Left cardiac atrium (tissue), 4 donors: ENCODE measurements at regions not wholly inside any gene's neighbourhood (a gene's known extent, or its start where the extent isn't known, plus 50 kb on each side); places are given as distances from the start of the nearest gene placed in this dataset.

Source experiments
- ATAC-seq, 2 donors: fragments of 200-7000 bp; cut with Tn5 transposase; one replicate each; pipeline ENCODE4 v1.9.1; 2020; ENCODE audit warnings: mild to moderate bottlenecking in 2 of 2, moderate library complexity in 2 of 2
- DNase-seq: peaks from one replicate; pipeline ENCODE4 v3.0.0-alpha.2; 2020
- intact Hi-C, 2 donors: fragments of 100-400 bp; cut with DNase I; formaldehyde crosslinking; loops; one replicate each; pipeline versions ENCODE4 v1.14.1 to v1.15.1; 2022 to 2023
- donor health status: DM: no; HTN: yes; CAD: no.
- donor health status: DM: no; HTN: yes; CAD: no; lungs with severe emphysema.
- donor health status: DM: yes; HTN: yes; CAD: no.
- donor health status: Dilated cardiomyopathy.

GRCh38 chr14:46322730-46323403 lies 328.7 kb downstream of the RPL10L start:
- intact Hi-C loops: no loop called here
- DNase-seq (no peak), ATAC-seq (no peak)

DNA sequence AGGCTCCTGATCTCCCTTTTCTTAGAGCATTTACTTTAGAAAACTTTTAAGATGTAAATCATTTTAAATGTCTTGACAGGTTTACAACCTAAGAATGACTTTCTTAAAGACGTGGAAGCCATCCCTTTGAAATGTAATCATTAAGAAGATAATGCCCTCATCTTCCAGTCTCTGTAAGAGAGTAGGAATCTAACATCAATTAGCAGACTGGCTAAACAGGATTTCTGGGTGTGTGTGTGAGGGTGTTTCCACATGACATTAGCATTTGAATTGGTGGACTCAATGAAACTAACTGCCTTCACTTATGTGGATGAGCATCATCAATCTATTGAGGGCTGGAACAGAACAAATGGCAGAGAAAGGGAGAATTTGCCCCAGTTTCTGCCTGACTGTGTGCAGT lies 329.5 kb downstream of the RPL10L start:
- no peak for ATAC-seq
- DNase-seq: no peak
- intact Hi-C loops: no loop called here

- ATAC-seq (no peak), DNase-seq (no peak)
- intact Hi-C loops: no loop called here
These were observed 345.3 kb downstream of the RPL10L start for GRCh38 chr14:46306267-46306666.

GRCh38 chr14:46300765-46301164 lies 350.8 kb downstream of the RPL10L start:
- no peak for ATAC-seq
- intact Hi-C loops: no loop called here
- DNase-seq: no peak

- ATAC-seq: no peak
- intact Hi-C loops: no loop called here
These were observed 360.9 kb downstream of the RPL10L start for GRCh38 chr14:46290706-46291105.

GRCh38 chr14:46279776-46280175 lies 371.8 kb downstream of the RPL10L start:
- intact Hi-C loops: no loop called here
- no peak for ATAC-seq
- no peak for DNase-seq

More at GRCh38 chr14:46290706-46291105, 360.9 kb downstream of the RPL10L start:
- DNase-seq: no peak

DNA sequence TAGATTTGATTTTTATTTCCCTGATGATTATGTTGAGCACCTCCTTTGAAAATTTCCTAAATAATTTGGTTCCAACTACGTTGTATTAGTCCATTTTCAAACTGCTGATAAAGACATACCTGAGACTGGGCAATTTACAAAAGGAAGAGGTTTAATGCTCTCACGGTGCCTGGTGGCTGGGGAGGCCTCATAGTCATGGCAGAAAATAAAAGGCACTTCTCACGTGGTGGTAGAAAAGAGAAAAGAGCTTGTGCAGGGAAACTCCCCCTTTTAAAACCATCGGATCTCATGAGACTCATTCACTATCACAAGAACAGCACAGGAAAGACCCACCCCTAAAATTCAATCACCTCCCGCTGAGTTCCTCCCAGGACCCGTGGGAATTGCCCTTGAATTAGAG lies 372.3 kb downstream of the RPL10L start:
- intact Hi-C loops: no loop called here
- DNase-seq (no peak), ATAC-seq (no peak)

- DNase-seq: no peak
- ATAC-seq: no peak
- intact Hi-C loops: no loop called here
These were observed 392.0 kb downstream of the RPL10L start for GRCh38 chr14:46259536-46259935.

DNA sequence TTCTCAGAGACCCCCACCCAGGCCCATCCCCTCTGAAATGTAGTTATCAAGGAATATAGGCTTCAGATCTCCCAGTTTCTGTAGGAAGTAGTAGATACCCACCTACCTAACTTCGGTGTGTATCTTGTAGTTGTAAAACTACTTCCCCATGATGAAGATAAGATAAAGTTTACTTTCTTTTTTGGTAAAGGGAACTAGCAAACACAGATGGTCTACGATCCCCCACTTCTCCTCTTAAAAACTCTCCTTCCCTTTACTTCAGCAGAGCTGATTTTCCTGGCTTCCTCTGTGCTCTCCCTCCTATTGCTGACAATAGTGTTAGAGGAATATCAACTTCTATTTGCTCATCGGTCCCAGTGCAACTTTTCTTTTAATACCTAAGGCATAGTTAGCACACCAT lies 395.2 kb downstream of the RPL10L start:
- DNase-seq: no peak
- ATAC-seq: no peak
- intact Hi-C loops: no loop called here

DNA sequence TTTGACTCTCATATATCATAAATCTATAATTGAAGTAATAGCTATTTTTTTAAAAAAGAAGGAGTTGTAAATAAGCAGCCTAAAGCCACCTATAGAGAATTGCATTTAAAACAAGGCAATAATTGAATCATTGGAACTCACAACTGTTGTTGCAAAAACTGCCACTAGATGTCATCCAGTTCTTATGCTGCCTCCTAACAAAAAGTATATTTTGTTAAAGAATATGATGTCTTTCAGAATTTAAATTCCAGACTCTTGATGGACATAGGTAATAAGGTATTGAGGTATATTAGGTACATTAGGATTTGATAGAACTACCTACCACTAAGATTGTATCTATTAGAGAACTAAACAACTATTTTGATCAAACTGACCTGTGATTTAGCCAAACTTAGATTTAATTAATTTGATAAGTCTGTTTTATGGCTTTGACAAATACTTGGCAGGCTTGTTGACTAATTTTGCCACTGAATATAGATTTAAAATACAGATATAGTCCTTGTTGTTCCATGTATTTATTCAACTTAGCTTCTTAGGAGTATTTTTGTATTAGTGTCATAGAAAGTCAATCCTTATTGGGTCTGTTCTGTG lies 401.4 kb downstream of the RPL10L start:
- intact Hi-C loops: no loop called here
- DNase-seq (no peak), ATAC-seq (no peak)

GRCh38 chr14:46248001-46248630 lies 403.5 kb downstream of the RPL10L start:
- DNase-seq: no peak
- intact Hi-C loops: no loop called here

GRCh38 chr14:46245276-46245675 lies 406.3 kb downstream of the RPL10L start:
- ATAC-seq: no peak
- no peak for DNase-seq
- intact Hi-C loops: no loop called here

More at GRCh38 chr14:46248001-46248630, 403.5 kb downstream of the RPL10L start:
- no peak for ATAC-seq

- intact Hi-C loops: no loop called here
- ATAC-seq (no peak), DNase-seq (no peak)
These were observed 417.8 kb downstream of the RPL10L start for GRCh38 chr14:46233786-46234185.

GRCh38 chr14:46230540-46230939 lies 421.0 kb downstream of the RPL10L start:
- intact Hi-C loops: no loop called here
- no peak for DNase-seq
- ATAC-seq: no peak

GRCh38 chr14:46215801-46216200 lies 435.8 kb downstream of the RPL10L start:
- ATAC-seq (no peak), DNase-seq (no peak)
- intact Hi-C loops: no loop called here

DNA sequence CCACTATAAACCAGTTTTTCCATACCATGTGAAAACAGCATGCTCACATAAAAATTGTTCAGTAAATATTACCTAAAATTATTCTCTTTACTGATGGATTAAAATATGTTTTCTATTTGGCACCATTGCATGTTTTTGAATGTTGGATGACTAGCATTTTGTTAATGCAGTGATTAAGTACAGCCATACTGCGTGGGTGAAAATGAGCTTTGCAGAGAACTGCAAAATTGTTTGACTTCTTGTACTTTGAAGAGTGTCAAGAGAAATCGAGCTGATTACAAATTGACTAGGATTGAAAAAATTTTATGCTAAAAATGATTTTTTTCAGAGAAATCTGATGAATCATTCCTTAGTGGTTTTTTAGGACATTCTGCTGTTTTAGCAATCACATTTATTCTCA lies 452.9 kb downstream of the RPL10L start:
- ATAC-seq: no peak
- no peak for DNase-seq
- intact Hi-C loops: no loop called here

GRCh38 chr14:46197856-46198255 lies 453.7 kb downstream of the RPL10L start:
- ATAC-seq: no peak
- intact Hi-C loops: no loop called here
- no peak for DNase-seq
